Parathyroid adenoma (tissue), 2 donors: ENCODE measurements at regions not wholly inside any gene's neighbourhood (a gene's known extent, or its start where the extent isn't known, plus 50 kb on each side); places are given as distances from the start of the nearest gene placed in this dataset.
"Not testable (repeated sequence)": the region's sequence is repeated elsewhere in the genome, so short reads cannot be mapped to it uniquely, and the experiment has no call there.

ENCODE experiments used
- H2AFZ ChIP-seq: fragments of 300-600 bp; sonication (generic); one replicate; pipeline ENCODE4 v1.7.0; 2017; ENCODE audit warnings: antibody characterized with exemption, mild to moderate bottlenecking
- H3K27ac ChIP-seq: fragments of 300-600 bp; sonication (generic); one replicate; pipeline ENCODE4 v1.7.0; 2017
- H3K27me3 ChIP-seq: fragments of 300-600 bp; sonication (generic); one replicate; pipeline ENCODE4 v1.7.0; 2017; ENCODE audit warnings: low read length; ENCODE audit not compliant: control insufficient read depth, insufficient read depth
- H3K36me3 ChIP-seq: fragments of 300-600 bp; sonication (generic); one replicate; pipeline ENCODE4 v1.7.0; 2017; ENCODE audit warnings: low read length; ENCODE audit not compliant: control insufficient read depth, insufficient read depth
- H3K4me1 ChIP-seq: fragments of 300-600 bp; sonication (generic); one replicate; pipeline ENCODE4 v1.7.0; 2017; ENCODE audit warnings: control low read depth
- H3K4me2 ChIP-seq: fragments of 300-600 bp; sonication (generic); one replicate; pipeline ENCODE4 v1.7.0; 2017; ENCODE audit warnings: low read length
- H3K4me3 ChIP-seq: fragments of 300-600 bp; sonication (generic); one replicate; pipeline ENCODE4 v1.7.0; 2017; ENCODE audit warnings: low read depth, low read length
- H3K79me2 ChIP-seq: fragments of 300-600 bp; sonication (generic); one replicate; pipeline ENCODE4 v1.7.0; 2017; ENCODE audit warnings: control low read depth
- H3K9ac ChIP-seq: fragments of 300-600 bp; sonication (generic); one replicate; pipeline ENCODE4 v1.7.0; 2017; ENCODE audit warnings: mild to moderate bottlenecking
- H3K9me3 ChIP-seq: fragments of 300-600 bp; sonication (generic); one replicate; pipeline ENCODE4 v1.7.0; 2017; ENCODE audit warnings: low read length; ENCODE audit not compliant: control insufficient read depth
- TF ChIP-seq, protein P1 (sequence below): fragments of 300-600 bp; sonication (generic); IDR thresholded peaks from one replicate; pipeline ENCODE4 v1.7.0; 2017; ENCODE audit warnings: antibody characterized with exemption, mild to moderate bottlenecking
- donor health status: primary hyperparathyroidism.

DNA sequence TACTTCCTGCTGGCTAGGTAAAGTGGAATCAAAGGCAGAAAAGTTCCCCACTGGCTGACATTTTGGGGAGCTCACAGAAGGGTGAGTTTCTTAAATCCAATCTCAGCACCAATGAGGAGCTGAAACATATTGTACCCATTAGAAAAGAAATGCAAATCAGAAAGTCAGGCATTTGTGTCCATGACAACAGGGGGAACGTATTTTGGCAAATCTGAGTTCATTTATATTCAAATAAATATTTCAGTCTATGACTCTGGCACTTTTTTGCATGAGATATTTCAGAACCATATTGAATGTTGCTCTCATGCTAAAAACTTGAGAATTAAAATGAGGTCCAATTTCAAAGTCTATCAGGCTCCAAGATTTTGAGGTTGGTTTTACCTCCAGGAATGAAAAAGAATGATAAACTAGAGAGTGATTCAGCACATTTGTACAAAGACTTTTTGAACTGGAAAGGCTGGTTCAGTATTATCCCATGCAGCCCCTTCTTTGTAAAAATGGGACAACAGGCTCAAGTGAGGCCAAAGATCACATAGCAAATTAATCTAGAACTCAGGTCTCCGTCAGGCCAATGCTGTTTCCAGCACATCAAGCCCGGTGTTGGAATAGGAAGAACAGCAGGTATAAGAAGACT lies 202.2 kb downstream of the RRAGC start:
- TF ChIP-seq, protein P1, sequence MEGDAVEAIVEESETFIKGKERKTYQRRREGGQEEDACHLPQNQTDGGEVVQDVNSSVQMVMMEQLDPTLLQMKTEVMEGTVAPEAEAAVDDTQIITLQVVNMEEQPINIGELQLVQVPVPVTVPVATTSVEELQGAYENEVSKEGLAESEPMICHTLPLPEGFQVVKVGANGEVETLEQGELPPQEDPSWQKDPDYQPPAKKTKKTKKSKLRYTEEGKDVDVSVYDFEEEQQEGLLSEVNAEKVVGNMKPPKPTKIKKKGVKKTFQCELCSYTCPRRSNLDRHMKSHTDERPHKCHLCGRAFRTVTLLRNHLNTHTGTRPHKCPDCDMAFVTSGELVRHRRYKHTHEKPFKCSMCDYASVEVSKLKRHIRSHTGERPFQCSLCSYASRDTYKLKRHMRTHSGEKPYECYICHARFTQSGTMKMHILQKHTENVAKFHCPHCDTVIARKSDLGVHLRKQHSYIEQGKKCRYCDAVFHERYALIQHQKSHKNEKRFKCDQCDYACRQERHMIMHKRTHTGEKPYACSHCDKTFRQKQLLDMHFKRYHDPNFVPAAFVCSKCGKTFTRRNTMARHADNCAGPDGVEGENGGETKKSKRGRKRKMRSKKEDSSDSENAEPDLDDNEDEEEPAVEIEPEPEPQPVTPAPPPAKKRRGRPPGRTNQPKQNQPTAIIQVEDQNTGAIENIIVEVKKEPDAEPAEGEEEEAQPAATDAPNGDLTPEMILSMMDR: no peak
- Histone ChIP-seq H3K27me3 (no peaks in the 10 kb centered on the region), H3K79me2 (no peaks in the 10 kb centered on the region), H3K36me3 (no peaks in the 10 kb centered on the region), H3K27ac (no peak overlapping the region), H3K9me3 (no peaks in the 10 kb centered on the region), H3K4me3 (no peak overlapping the region), H3K9ac (no peak overlapping the region), H3K4me2 (no peak overlapping the region), H2AFZ (no peak overlapping the region), H3K4me1 (no peaks in the 10 kb centered on the region)

DNA sequence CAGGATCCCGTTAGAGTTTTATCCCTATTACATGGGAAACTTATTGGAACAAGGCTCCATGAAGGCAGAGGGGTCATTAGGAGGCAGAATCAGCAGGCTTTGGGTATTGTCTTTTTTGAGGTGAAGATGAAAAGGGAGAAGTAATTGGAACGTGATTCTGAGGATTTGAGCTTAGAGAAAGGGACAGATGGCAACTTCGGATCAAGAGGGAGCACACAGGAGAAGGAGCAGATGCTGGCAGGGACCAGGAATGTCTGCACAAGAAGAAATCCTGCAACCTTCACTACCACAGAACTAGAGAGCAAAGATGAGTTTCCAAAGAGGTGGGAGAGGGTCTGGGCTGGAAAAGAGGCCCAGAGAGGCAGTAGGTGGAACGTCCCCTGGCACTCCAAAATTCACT lies 202.8 kb downstream of the RRAGC start:
- Histone ChIP-seq H3K79me2 (no peaks in the 10 kb centered on the region), H3K4me3 (no peak overlapping the region), H3K4me2 (no peak overlapping the region), H3K9me3 (no peaks in the 10 kb centered on the region), H3K27ac (no peak overlapping the region), H3K9ac (no peak overlapping the region), H3K4me1 (no peaks in the 10 kb centered on the region), H2AFZ (no peak overlapping the region), H3K27me3 (no peaks in the 10 kb centered on the region), H3K36me3 (no peaks in the 10 kb centered on the region)
- TF ChIP-seq, protein P1: no peak

GRCh38 chr1:38652217-38652616 lies 207.4 kb downstream of the RRAGC start:
- H3K36me3 ChIP-seq: no peaks in the 10 kb centered on the region
- no peak overlapping the region for H3K4me3 ChIP-seq
- no peak overlapping the region for H2AFZ ChIP-seq
- TF ChIP-seq, protein P1: no peak
- H3K9ac ChIP-seq: no peak overlapping the region
- no peaks in the 10 kb centered on the region for H3K27me3 ChIP-seq
- no peak overlapping the region for H3K27ac ChIP-seq
- H3K79me2 ChIP-seq: no peaks in the 10 kb centered on the region
- no peaks in the 10 kb centered on the region for H3K4me1 ChIP-seq
- no peaks in the 10 kb centered on the region for H3K9me3 ChIP-seq
- H3K4me2 ChIP-seq: no peak overlapping the region

GRCh38 chr1:38651669-38652068 lies 207.9 kb downstream of the RRAGC start:
- TF ChIP-seq, protein P1: no peak
- Histone ChIP-seq H3K79me2 (no peaks in the 10 kb centered on the region), H3K27me3 (no peaks in the 10 kb centered on the region), H3K27ac (no peak overlapping the region), H3K36me3 (no peaks in the 10 kb centered on the region), H3K4me2 (no peak overlapping the region), H3K9ac (no peak overlapping the region), H3K9me3 (no peaks in the 10 kb centered on the region), H2AFZ (no peak overlapping the region), H3K4me1 (no peaks in the 10 kb centered on the region), H3K4me3 (no peak overlapping the region)

- no peaks in the 10 kb centered on the region for H3K27me3 ChIP-seq
- no peak overlapping the region for H3K27ac ChIP-seq
- no peaks in the 10 kb centered on the region for H3K9me3 ChIP-seq
Observed at GRCh38 chr1:38648417-38648816, 211.2 kb downstream of the RRAGC start.

DNA sequence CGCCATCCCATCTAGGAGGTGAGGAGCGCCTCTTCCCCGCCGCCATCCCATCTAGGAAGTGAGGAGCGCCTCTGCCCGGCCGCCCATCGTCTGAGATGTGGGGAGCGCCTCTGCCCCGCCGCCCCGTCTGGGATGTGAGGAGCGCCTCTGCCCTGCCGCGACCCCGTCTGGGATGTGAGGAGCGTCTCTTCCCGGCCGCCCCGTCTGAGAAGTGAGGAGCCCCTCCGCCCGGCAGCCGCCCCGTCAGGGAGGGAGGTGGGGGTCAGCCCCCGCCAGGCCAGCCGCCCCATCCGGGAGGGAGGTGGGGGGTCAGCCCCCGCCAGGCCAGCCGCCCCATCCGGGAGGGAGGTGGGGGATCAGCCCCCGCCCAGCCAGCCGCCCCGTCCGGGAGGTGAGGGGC lies 212.2 kb downstream of the RRAGC start:
- not testable (repeated sequence) for H3K79me2 ChIP-seq, H3K9me3 ChIP-seq

More at GRCh38 chr1:38648417-38648816, 211.2 kb downstream of the RRAGC start:
- no peak overlapping the region for H2AFZ ChIP-seq
- no peak overlapping the region for H3K4me2 ChIP-seq
- H3K36me3 ChIP-seq: no peaks in the 10 kb centered on the region
- H3K4me3 ChIP-seq: no peak overlapping the region
- TF ChIP-seq, protein P1: no peak
- H3K79me2 ChIP-seq: no peaks in the 10 kb centered on the region
- no peak overlapping the region for H3K9ac ChIP-seq
- no peaks in the 10 kb centered on the region for H3K4me1 ChIP-seq

More for the DNA sequence above, 212.2 kb downstream of the RRAGC start:
- not testable (repeated sequence) for H3K36me3 ChIP-seq, H3K27ac ChIP-seq, H3K27me3 ChIP-seq, H3K4me2 ChIP-seq, H3K9ac ChIP-seq, H2AFZ ChIP-seq, H3K4me3 ChIP-seq, H3K4me1 ChIP-seq
